HG02970 (cell line): ENCODE measurements at regions not wholly inside any gene's neighbourhood (a gene's known extent, or its start where the extent isn't known, plus 50 kb on each side); places are given as distances from the start of the nearest gene placed in this dataset.
"Not testable (repeated sequence)": the region's sequence is repeated elsewhere in the genome, so short reads cannot be mapped to it uniquely, and the experiment has no call there.

Experiments
- ATAC-seq: cut with Tn5 transposase; IDR thresholded peaks from one replicate; pipeline ENCODE4 v1.9.1; 2021; ENCODE audit warnings: mild to moderate bottlenecking, moderate library complexity, moderate number of reproducible peaks; ENCODE audit not compliant: unreplicated experiment, low FRiP score

DNA sequence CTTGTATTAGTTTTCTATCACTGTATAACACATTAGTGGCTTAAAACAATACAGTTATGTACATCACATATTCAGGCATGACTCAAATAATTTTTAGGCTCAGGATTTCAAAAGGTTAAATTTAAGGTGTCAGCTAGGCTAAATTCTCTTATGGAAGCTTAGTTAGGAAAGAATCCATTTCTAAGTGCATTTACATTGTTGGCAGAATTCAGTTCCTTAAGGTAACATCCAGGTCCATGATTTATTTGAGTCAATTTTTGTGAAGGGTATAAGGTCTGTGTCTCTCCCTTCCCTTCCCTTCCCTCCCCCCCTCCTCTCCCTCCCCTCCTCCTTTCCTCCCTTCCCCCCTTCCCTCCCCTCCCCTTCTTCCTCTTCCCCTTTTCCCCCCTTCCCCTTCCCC is 399.0 kb upstream of the CNTN5 start:
- no peak for ATAC-seq

DNA sequence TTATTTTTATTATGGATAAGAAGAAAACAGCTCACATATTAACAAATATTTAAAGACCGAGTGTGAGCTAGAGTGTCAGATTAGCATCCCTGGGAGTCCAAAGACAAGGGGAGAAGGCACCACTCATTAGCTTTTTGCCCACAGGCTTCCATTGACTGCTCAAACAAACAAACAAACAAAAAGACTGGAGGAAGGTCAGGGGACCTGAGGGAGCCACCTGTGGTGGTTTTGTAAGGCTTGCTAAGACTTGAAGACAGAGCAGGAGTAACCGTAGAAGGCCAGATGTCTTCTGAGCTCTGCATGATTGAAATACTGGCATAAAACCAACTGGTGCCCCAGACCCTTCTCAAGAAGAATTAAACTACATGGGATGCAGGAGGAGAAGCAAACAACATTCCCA is 395.2 kb upstream of the CNTN5 start:
- no peak for ATAC-seq

DNA sequence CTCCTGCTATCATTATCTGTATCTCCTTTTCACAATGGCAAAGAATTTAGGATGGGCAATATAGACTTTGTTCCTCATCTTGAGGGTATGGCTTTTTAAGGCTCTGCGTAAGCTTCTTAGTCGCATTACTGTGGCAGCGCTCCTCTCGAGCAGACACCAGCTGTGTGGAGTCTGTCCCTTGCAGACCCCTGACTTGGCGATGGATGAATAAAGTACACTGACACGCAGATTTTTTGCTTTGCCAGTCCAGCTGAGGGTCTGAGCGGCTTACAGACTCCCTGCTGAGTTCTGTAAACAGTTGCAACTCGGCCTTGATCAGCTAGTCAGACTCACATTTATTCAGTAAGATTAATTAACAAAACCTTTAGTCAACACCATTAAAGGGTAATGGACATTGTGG is 390.0 kb upstream of the CNTN5 start:
- ATAC-seq: no peak

DNA sequence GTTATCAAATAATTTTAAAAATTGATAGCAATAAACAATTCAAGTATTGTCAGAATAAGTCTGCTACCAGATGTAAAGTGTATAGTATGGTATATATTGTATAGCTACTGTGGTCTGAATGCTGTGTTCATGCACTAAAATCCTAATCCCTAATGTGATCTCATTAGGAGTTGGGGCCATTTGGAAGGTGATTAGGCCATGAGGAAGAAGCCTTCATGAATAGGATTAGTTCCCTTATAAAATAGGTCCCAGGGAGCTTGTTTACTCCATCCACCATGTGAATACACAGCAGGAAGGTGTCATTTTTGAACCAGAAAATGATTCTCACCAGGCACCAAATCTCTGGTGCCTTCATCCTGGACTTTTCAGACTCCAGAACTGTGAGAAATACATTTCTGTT is 363.0 kb upstream of the CNTN5 start:
- no peak for ATAC-seq

- ATAC-seq: no peak
Observed at GRCh38 chr11:98659431-98659830, 361.3 kb upstream of the CNTN5 start.

- ATAC-seq: no peak
Observed at GRCh38 chr11:98674390-98674789, 346.4 kb upstream of the CNTN5 start.

DNA sequence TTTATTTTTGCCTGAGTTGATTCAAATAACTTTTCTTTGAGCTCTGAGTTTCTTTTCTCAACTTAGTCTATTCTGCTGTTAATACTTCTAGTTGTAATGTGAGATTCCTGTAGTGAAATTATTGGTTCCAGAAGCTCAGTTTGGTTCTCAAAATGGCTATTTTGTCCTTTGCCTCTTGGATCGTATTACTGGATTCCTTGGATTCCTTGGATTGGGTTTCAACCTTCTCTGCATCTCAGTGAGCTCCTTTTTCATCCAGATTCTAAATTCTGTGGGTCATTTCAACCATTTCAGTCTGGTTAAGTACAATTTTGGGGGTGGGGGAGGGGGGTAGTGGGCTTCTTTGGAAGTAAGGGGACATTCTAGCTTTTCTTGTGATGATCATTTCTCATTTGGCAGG is 341.1 kb upstream of the CNTN5 start:
- ATAC-seq: no peak

DNA sequence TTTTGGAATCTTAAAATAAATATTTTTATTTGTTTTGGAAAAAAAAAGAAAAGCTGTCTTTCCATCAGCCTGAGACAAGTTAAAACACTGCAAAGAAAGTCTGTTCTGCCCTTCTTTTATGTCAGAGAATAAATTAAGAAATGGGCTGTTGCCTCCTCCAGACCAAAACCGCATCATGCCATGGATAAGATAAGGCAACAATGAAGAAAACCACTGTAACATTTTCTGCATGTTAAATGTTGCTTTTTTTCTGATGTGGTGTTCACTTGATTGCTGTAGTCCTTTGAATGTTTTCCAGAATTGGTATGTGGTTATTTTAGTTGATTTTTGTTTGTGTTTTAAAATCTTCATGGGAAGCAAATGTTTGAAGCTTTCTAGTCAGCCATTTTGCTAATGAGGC is 319.2 kb upstream of the CNTN5 start:
- no peak for ATAC-seq

DNA sequence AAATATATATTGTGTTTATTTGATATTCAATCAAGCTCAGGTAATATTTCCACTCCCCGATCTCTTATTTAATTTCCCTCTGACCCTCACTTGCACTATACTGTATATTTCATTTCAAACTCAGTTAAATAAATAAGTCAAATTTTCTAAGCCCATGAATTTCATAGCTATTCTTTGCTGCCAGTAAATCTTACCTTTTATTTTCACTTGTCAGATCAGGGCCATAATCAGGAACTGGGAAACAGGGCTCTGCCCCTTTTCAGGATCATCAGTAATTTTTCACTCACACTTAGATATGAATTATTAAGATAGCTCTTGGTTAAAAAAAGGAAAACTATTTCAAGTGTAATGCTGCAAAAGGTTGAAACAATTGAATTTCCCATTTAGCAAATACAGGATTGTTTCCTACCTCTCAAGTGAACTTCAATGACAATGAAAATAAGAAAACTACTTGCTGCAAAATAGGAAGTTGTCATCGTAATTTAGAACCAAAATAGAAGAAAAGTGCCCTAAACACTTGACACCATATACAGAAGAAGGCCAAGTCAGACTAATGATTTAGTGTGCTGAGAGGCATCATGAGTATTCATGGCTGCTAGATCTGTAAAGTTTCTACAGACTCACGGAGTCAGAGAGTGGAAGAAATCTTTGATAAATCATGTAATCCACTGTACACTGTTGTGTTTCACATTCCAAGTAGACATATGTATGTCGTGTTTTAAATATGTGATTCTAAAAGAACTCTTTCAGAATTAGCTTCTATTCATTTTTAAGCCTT is 316.8 kb upstream of the CNTN5 start:
- ATAC-seq: no peak

GRCh38 chr11:98710026-98710425 is 310.7 kb upstream of the CNTN5 start:
- ATAC-seq: no peak

DNA sequence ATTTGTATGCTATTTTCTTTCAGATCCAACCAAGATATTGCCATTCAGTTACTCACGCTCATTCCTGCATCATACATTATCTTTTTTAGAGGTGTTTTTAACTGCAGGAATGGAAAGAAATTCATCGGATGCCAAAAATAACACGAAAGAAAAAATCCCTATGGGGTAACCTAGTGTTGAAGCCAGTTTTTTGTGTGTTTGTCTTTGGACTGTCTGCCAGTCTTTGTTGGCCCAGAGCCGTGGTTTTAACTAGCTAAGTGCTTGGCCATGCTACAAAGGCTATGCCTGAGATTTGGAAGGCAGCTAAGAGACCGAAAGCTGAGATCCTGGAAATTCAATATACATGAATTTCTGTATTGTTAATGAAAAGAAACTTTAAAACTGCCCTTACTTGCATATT is 309.8 kb upstream of the CNTN5 start:
- ATAC-seq: no peak

GRCh38 chr11:98720951-98721350 is 299.8 kb upstream of the CNTN5 start:
- no peak for ATAC-seq

- no peak for ATAC-seq
Observed at GRCh38 chr11:98725471-98725870, 295.3 kb upstream of the CNTN5 start.

DNA sequence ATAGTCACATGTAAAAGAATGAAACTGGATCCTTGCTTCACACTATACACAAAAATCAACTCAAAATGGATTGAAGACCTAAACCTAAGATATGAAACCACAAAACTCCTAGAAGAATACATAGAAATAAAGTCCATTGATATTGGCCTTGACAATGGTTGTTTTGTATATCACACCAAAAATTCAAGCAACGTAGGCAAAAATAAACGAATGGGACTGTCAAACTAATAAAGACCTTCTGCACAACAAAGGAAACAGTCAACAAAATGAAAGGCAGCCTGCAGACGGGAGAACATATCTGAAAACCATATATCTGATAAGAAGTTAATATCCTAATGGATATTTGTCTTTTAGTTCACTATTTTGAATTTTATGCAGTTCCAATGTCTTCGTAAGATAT is 292.3 kb upstream of the CNTN5 start:
- no peak for ATAC-seq

DNA sequence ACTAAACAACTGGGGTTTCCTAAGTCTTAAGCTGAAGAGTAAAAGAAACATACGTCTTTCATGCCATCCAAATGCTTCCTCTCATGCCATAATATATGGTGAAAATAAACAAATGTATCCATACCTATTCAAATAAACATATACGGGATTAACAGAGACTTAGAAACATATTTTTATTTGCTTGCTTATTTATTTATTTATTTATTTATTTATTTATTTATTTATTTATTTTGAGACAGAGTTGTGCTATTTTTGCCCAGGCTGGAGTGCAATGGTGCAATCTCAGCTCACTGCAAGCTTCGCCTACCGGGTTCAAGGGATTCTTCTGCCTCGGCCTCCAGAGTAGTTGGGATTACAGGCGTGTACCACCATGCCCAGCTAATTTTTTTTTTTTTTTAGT is 291.6 kb upstream of the CNTN5 start:
- ATAC-seq: no peak

DNA sequence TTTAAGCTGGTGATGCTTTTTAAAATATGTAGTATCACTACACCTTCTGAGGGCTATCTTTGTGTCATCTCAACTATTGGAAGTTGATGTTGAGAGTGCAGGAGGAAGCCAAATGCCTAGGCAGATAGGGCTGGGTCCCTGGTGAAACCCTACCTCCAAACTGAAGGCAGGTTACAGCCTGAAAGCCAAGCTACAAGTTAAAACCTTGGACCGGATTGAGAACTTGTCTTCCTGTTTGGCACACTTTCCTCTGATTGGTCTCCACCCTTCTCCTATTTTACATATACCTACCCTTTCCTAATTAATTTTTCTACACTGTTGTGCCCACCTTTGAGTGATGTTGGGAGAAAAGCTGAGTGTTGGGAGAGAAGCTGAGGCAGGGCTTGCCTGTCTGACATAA is 287.8 kb upstream of the CNTN5 start:
- no peak for ATAC-seq

- ATAC-seq: not testable (repeated sequence)
Observed at GRCh38 chr11:98733378-98733777, 287.4 kb upstream of the CNTN5 start.

- ATAC-seq: no peak
Observed at GRCh38 chr11:98734686-98735085, 286.1 kb upstream of the CNTN5 start.

GRCh38 chr11:98736833-98737232 is 283.9 kb upstream of the CNTN5 start:
- no peak for ATAC-seq

DNA sequence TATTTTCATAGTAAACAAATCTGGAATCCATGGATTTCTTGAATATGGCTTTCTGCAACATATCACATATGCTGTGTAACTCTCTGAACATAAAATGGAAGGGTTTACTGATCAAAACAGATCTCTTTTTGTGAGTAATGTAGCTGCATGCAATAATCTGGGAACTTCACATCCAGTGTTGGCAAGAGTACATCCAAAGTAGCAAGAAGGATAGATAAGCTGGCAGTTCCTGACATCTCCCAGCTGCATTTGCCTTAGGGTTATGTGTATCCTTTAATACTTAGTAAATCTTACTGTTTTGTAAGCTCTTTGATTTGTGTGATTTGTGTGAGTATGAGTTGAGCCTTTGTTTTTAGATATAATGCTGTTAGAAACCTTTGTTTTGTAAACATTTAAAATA is 280.4 kb upstream of the CNTN5 start:
- no peak for ATAC-seq

GRCh38 chr11:98763446-98763845 is 257.3 kb upstream of the CNTN5 start:
- ATAC-seq: not testable (repeated sequence)

GRCh38 chr11:98766903-98767302 is 253.8 kb upstream of the CNTN5 start:
- ATAC-seq: no peak

DNA sequence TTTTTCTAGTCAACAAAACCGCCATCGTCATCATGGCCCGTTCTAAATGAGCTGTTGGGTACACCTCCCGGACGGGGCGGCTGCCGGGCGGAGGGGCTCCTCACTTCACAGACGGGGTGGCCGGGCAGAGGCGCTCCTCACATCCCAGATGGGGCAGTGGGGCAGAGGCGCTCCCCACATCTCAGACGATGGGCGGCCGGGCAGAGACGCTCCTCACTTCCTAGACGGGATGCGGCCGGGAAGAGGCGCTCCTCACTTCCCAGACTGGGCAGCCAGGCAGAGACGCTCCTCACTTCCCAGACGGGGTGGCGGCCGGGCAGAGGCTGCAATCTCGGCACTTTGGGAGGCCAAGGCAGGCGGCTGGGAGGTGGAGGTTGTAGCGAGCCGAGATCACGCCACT is 250.7 kb upstream of the CNTN5 start:
- not testable (repeated sequence) for ATAC-seq
